ENCODE measurements at regions not wholly inside any gene's neighbourhood (a gene's known extent, or its start where the extent isn't known, plus 50 kb on each side); places are given as distances from the start of the nearest gene placed in this dataset.

GRCh38 chr2:195326537-195326936 lies 330.5 kb upstream of the SLC39A10 start:
- no peak for DNase-seq (ENCODE audit: low spot score)
- TF ChIP-seq CTCF (IDR thresholded peaks at IDR 0.05; ENCODE audit: extremely low read depth, insufficient read depth, missing control alignments): no peak
- in situ Hi-C loops (cut with MboI; ENCODE audit: low pct_unique_long_range_greater_than_20kb, low sequenced_read_pairs, unreplicated experiment): no loop called here

- DNase-seq (ENCODE audit: low spot score): no peak
- in situ Hi-C loops (cut with MboI; ENCODE audit: low pct_unique_long_range_greater_than_20kb, low sequenced_read_pairs, unreplicated experiment): loop anchor here (25.0 kb wide), 1 partner anchor 340 kb away; the partner anchor contains the start of gene SLC39A10
- TF ChIP-seq CTCF (IDR thresholded peaks at IDR 0.05; ENCODE audit: extremely low read depth, insufficient read depth, missing control alignments): no peak
Observed at GRCh38 chr2:195322324-195322723, 334.7 kb upstream of the SLC39A10 start.

GRCh38 chr2:195320413-195320973 lies 336.5 kb upstream of the SLC39A10 start:
- in situ Hi-C loops (cut with MboI; ENCODE audit: low pct_unique_long_range_greater_than_20kb, low sequenced_read_pairs, unreplicated experiment): loop anchor here (25.0 kb wide), 1 partner anchor 342 kb away; the partner anchor contains the start of gene SLC39A10
- TF ChIP-seq CTCF (IDR thresholded peaks at IDR 0.05; ENCODE audit: extremely low read depth, insufficient read depth, missing control alignments): no peak
- no peak for DNase-seq (ENCODE audit: low spot score)

- DNase-seq (ENCODE audit: low spot score): no peak
- TF ChIP-seq CTCF (IDR thresholded peaks at IDR 0.05; ENCODE audit: extremely low read depth, insufficient read depth, missing control alignments): no peak
- in situ Hi-C loops (cut with MboI; ENCODE audit: low pct_unique_long_range_greater_than_20kb, low sequenced_read_pairs, unreplicated experiment): loop anchor here (25.0 kb wide), 1 partner anchor 343 kb away; the partner anchor contains the start of gene SLC39A10
Observed at GRCh38 chr2:195319548-195320412, 337.2 kb upstream of the SLC39A10 start.

- DNase-seq (ENCODE audit: low spot score): no peak
- in situ Hi-C loops (cut with MboI; ENCODE audit: low pct_unique_long_range_greater_than_20kb, low sequenced_read_pairs, unreplicated experiment): loop anchor here (25.0 kb wide), 1 partner anchor 343 kb away; the partner anchor contains the start of gene SLC39A10
- no peak for TF ChIP-seq CTCF (IDR thresholded peaks at IDR 0.05; ENCODE audit: extremely low read depth, insufficient read depth, missing control alignments)
Observed at GRCh38 chr2:195319112-195319460, 337.9 kb upstream of the SLC39A10 start.

GRCh38 chr2:195318440-195319111 lies 338.4 kb upstream of the SLC39A10 start:
- in situ Hi-C loops (cut with MboI; ENCODE audit: low pct_unique_long_range_greater_than_20kb, low sequenced_read_pairs, unreplicated experiment): loop anchor here (25.0 kb wide), 1 partner anchor 344 kb away; the partner anchor contains the start of gene SLC39A10
- peak; percentile 64 for TF ChIP-seq CTCF (IDR thresholded peaks at IDR 0.05; ENCODE audit: extremely low read depth, insufficient read depth, missing control alignments)
- DNase-seq (ENCODE audit: low spot score): peak; percentile 31
